ENCODE measurements at regions not wholly inside any gene's neighbourhood (a gene's known extent, or its start where the extent isn't known, plus 50 kb on each side); places are given as distances from the start of the nearest gene placed in this dataset.

- no peaks in the 10 kb centered on the region for H3K36me3 ChIP-seq
- H3K9me3 ChIP-seq: no peaks in the 10 kb centered on the region
- H3K27ac ChIP-seq: no peak overlapping the region
- no peak for TF ChIP-seq CTCF (IDR thresholded peaks at IDR 0.05)
- H3K27me3 ChIP-seq: peaks cover 49% of the 10 kb centered on the region
- no peak overlapping the region for H3K4me3 ChIP-seq (ENCODE audit: low read depth in 1 of 2, low read length in 1 of 2)
- peaks cover 5 to 11% of the 10 kb centered on the region in 2 experiments for H3K4me1 ChIP-seq (ENCODE audit: control insufficient read depth in 1 of 2, insufficient read depth in 1 of 2, low read depth in 1 of 2, low read length in 1 of 2)
These were observed 65.4 kb downstream of the SPATA31C2 start for GRCh38 chr9:88072831-88073375.

GRCh38 chr9:88071331-88071730 lies 66.9 kb downstream of the SPATA31C2 start:
- Histone ChIP-seq H3K27ac (no peak overlapping the region), H3K4me3 (ENCODE audit: low read depth in 1 of 2, low read length in 1 of 2) (no peak overlapping the region), H3K27me3 (peaks cover 33% of the 10 kb centered on the region), H3K9me3 (no peaks in the 10 kb centered on the region), H3K4me1 (ENCODE audit: control insufficient read depth in 1 of 2, insufficient read depth in 1 of 2, low read depth in 1 of 2, low read length in 1 of 2) (peaks cover 4% of the 10 kb centered on the region in 2 experiments), H3K36me3 (no peaks in the 10 kb centered on the region)
- no peak for TF ChIP-seq CTCF (IDR thresholded peaks at IDR 0.05)

DNA sequence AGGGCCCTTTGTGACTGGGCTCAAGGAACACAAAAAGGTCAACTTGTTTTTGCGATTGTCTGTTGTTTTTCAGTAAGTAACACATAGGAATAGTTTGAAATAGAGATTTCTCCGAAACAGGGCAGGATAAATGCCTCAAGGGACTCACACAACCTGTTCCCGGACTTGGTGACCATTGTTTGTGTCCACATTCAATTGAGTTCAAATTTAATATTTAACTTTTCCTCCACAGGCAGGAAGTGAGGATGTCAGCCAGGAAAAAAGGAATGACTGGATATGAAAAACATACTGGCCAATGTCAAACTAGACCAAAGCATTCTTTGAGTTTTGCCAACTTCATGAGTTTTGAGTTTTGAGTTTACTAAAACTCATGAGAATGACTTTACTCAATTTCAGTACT lies 72.7 kb downstream of the SPATA31C2 start:
- TF ChIP-seq CTCF (IDR thresholded peaks at IDR 0.05): no peak
- Histone ChIP-seq H3K27me3 (no peaks in the 10 kb centered on the region), H3K4me1 (ENCODE audit: control insufficient read depth in 1 of 2, insufficient read depth in 1 of 2, low read depth in 1 of 2, low read length in 1 of 2) (no peaks in the 10 kb centered on the region)

GRCh38 chr9:88064554-88064953 lies 73.7 kb downstream of the SPATA31C2 start:
- no peak overlapping the region for H3K27ac ChIP-seq
- H3K36me3 ChIP-seq: no peaks in the 10 kb centered on the region
- TF ChIP-seq CTCF (IDR thresholded peaks at IDR 0.05): no peak

More for the DNA sequence above, 72.7 kb downstream of the SPATA31C2 start:
- no peak overlapping the region for H3K4me3 ChIP-seq (ENCODE audit: low read depth in 1 of 2, low read length in 1 of 2)
- H3K27ac ChIP-seq: no peak overlapping the region
- no peaks in the 10 kb centered on the region for H3K9me3 ChIP-seq
- H3K36me3 ChIP-seq: no peaks in the 10 kb centered on the region

GRCh38 chr9:88060746-88061145 lies 77.5 kb downstream of the SPATA31C2 start:
- TF ChIP-seq CTCF (IDR thresholded peaks at IDR 0.05): no peak
- Histone ChIP-seq H3K36me3 (no peaks in the 10 kb centered on the region), H3K27me3 (no peaks in the 10 kb centered on the region), H3K4me3 (ENCODE audit: low read depth in 1 of 2, low read length in 1 of 2) (no peak overlapping the region), H3K27ac (no peak overlapping the region), H3K4me1 (ENCODE audit: control insufficient read depth in 1 of 2, insufficient read depth in 1 of 2, low read depth in 1 of 2, low read length in 1 of 2) (no peaks in the 10 kb centered on the region), H3K9me3 (no peaks in the 10 kb centered on the region)

More at GRCh38 chr9:88064554-88064953, 73.7 kb downstream of the SPATA31C2 start:
- Histone ChIP-seq H3K27me3 (no peaks in the 10 kb centered on the region), H3K4me3 (ENCODE audit: low read depth in 1 of 2, low read length in 1 of 2) (no peak overlapping the region), H3K9me3 (no peaks in the 10 kb centered on the region), H3K4me1 (ENCODE audit: control insufficient read depth in 1 of 2, insufficient read depth in 1 of 2, low read depth in 1 of 2, low read length in 1 of 2) (no peaks in the 10 kb centered on the region)
